Astrocyte of the cerebellum (primary cell): ENCODE measurements at regions not wholly inside any gene's neighbourhood (a gene's known extent, or its start where the extent isn't known, plus 50 kb on each side); places are given as distances from the start of the nearest gene placed in this dataset.
A peak's percentile ranks its signal among the peaks of the same experiment; 100 is the strongest.

Experiments used
- DNase-seq: peaks from one replicate; pipeline ENCODE4 v3.0.0-alpha.2; 2011; ENCODE audit warnings: low read depth
- H3K4me3 ChIP-seq: 2 replicates; pipeline ENCODE4 v1.5.1; 2011; ENCODE audit warnings: mild to moderate bottlenecking, low read depth, low read length, moderate library complexity
- in situ Hi-C: cut with HindIII; loops from 2 replicates; pipeline ENCODE4 v1.10.0; 2017; ENCODE audit warnings: low sequenced_read_pairs
- TF ChIP-seq, protein P1 (sequence below): IDR thresholded peaks from 2 replicates; pipeline ENCODE4 v1.5.1; 2012; ENCODE audit warnings: low read length, low read depth, moderate library complexity, mild to moderate bottlenecking; ENCODE audit errors: missing control alignments

DNA sequence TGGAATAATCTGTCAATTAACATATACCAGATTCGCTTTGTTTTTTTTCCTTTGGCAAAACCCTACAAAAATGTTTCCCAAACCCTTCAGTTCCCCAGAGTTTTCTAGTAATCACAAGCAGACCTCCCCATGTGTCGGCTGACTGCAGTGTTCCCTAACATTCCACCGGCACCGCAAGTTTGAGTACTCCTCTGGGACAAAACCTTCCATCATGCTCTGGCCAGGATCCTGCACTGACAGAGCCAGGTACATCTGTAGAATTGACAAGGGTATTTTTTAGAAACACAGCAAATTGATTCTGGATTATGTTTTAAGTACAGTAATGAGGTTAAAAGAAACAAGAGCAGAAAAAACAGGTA, 174.7 kb downstream of the GAS1 start:
- DNase-seq, result no peak
- TF ChIP-seq, protein P1, sequence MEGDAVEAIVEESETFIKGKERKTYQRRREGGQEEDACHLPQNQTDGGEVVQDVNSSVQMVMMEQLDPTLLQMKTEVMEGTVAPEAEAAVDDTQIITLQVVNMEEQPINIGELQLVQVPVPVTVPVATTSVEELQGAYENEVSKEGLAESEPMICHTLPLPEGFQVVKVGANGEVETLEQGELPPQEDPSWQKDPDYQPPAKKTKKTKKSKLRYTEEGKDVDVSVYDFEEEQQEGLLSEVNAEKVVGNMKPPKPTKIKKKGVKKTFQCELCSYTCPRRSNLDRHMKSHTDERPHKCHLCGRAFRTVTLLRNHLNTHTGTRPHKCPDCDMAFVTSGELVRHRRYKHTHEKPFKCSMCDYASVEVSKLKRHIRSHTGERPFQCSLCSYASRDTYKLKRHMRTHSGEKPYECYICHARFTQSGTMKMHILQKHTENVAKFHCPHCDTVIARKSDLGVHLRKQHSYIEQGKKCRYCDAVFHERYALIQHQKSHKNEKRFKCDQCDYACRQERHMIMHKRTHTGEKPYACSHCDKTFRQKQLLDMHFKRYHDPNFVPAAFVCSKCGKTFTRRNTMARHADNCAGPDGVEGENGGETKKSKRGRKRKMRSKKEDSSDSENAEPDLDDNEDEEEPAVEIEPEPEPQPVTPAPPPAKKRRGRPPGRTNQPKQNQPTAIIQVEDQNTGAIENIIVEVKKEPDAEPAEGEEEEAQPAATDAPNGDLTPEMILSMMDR, result no peak
- in situ Hi-C loops, result no loop called here
- H3K4me3 ChIP-seq, result no peak overlapping the region

DNA sequence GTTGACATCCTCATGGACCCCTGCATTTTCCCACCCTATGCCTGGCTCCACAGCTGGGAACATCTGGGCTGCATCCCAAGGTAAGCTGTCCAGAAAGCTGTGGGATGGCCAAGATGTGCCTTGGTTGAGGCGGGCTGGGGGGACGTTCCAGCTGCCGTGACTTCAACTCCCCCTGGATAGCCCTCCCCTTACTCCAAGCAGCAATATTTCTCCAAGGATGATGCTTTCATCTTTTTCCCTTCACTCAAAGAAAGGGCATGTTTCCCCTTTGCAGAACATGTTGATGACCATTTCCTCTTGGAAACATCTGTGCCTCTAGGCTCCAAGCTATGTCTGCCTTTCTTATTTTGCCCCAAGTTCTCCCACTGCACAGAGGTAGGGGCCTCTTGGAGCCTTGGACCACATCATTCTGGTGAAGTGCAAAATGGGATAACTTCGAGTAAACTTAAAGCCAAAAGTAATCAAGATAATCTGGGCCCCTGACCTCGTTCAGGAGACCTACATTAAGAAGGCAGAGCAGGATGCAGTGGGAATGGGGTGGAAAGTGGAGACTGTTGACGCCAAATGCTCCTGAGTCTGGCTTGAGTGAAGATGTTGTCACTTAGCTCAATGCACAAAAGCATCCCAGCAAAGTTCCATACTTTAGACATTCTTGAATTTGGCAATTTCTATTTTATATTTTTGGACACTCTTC, 175.2 kb downstream of the GAS1 start:
- no peak for DNase-seq
- in situ Hi-C loops, result no loop called here
- no peak overlapping the region for H3K4me3 ChIP-seq
- TF ChIP-seq, protein P1, result no peak

DNA sequence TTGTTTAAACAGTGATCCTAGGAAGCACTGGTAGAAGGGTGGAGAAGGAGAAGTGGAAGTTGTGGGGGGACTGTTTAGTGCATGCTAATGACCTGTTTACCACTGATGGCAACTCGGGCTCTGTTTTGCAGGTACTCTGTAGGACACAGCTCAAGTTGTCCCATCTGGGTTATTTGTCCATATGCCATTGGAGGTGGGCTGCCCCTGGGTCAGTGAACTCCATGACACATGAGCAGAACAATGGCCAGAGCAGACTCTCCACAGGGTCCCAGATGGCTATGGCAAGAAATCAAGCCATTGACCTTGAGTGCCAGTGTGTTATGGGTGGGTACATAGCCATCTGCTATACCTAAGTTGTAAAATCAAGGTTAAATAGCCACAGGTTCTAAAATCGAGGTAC, 175.9 kb downstream of the GAS1 start:
- H3K4me3 ChIP-seq, result no peak overlapping the region
- no peak for DNase-seq
- in situ Hi-C loops, result no loop called here
- TF ChIP-seq, protein P1, result no peak

DNA sequence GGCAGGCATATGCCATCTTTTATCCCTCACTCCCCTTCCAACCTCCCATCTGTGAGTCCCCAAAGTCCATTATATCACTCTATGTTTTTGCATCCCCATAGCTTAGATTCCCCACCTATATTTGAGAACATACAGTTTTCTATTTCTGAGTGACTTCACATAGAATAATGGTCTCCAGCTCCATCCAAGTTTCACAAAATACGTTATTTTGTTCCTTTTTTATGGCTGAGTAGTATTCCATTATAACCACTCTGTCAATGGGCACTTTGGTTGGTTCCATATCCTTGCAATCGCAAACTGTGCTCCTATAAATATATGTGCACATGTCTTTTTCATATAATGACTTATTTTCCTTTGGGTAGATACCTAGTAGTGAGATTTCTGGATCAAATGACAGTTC, 178.6 kb downstream of the GAS1 start:
- in situ Hi-C loops, result no loop called here
- no peak for DNase-seq
- TF ChIP-seq, protein P1, result no peak
- no peak overlapping the region for H3K4me3 ChIP-seq

DNA sequence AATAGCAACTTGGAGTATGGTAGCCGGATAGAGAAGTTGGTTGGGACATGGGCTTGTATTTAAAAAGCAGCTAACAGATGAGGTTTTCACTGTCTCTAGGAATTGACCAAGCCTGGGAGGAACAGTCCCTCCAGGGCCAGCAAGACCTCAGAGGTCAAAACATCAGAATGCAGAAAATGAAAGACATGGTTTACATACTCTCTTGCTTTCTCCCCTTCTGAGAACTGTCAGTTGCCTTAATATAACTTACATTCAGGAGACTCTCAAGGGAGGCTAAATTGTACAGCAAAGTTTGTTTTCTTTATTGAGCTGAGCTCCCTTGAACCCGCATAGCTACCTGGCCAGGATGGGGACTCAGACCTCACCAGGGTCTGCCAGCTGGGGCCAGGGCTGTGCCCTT, 179.3 kb downstream of the GAS1 start:
- DNase-seq, result no peak
- in situ Hi-C loops, result no loop called here
- no peak overlapping the region for H3K4me3 ChIP-seq
- TF ChIP-seq, protein P1, result no peak

DNA sequence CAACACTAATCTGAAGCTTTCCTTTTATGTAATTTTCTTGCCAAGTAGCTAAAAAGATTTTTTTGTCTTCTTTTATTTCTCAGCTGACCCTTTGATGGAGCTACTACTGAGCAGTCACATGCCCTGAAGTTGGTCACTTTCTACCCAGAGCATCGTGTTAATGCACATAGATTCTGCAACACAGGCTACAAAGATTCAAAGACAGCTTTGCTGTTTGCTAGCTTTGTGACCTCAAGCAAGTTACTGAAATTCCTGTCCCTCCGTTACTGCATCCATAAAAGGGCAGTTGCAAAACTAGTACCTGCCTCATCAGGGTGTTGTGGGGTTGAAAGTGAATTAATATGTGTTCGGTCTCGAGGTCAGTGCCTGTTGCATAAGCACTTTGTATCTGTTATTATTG, 179.9 kb downstream of the GAS1 start:
- DNase-seq, result no peak
- in situ Hi-C loops, result no loop called here
- no peak overlapping the region for H3K4me3 ChIP-seq
- TF ChIP-seq, protein P1, result no peak

DNA sequence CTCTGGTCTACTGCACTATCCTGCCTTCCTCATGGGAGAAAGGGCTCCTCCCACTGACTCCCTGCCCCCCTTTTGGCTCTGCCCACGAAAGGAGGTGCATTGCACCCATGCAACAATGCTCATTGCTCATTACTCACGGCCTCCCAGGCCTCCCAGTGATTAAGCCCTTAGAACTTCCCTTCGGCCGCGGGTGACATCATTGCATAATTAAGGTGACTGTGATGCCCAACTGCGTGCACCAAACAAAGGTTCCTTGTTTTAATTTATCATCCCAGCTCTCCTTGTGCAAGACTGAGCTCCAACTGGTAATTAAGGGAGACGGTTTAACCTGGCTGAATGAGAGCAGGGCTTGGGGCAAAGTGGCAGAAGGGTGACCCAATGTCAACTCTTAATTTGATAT, 180.4 kb downstream of the GAS1 start:
- H3K4me3 ChIP-seq, result no peak overlapping the region
- peak; percentile 60 for DNase-seq
- in situ Hi-C loops, result no loop called here
- TF ChIP-seq, protein P1, result no peak
